Activated CD4-positive, alpha-beta memory T cell treated with anti-CD3 and anti-CD28 coated beads, Interleukin-2, amount 10 ng/mL, durations not matched to agents 7 days and 5 days (primary cell): ENCODE measurements at regions not wholly inside any gene's neighbourhood (a gene's known extent, or its start where the extent isn't known, plus 50 kb on each side); places are given as distances from the start of the nearest gene placed in this dataset.
"Not testable (repeated sequence)": the region's sequence is repeated elsewhere in the genome, so short reads cannot be mapped to it uniquely, and the experiment has no call there.

Source experiments
- CTCF ChIA-PET: fragments of 350-600 bp; sonication (Branson Sonifier 250); formaldehyde crosslinking; loops from one replicate; lab custom pipeline; 2021; ENCODE audit warnings: antibody characterized with exemption, inconsistent platforms; lab: Charles Lee
- POLR2A ChIA-PET: fragments of 350-600 bp; sonication (Branson Sonifier 250); formaldehyde crosslinking; loops from one replicate; lab custom pipeline; 2021; ENCODE audit warnings: antibody characterized with exemption; lab: Charles Lee
- DNase-seq: peaks from one replicate; pipeline ENCODE4 v3.0.0-alpha.2; 2020
- H3K27ac Mint-ChIP-seq: one replicate; pipeline ENCODE4 v1.8.0; 2021; ENCODE audit warnings: mild to moderate bottlenecking, mixed read lengths
- H3K27me3 Mint-ChIP-seq: one replicate; pipeline ENCODE4 v1.8.0; 2021; ENCODE audit warnings: mixed read lengths
- H3K36me3 Mint-ChIP-seq: one replicate; pipeline ENCODE4 v1.8.0; 2021; ENCODE audit warnings: low read depth, mixed read lengths
- H3K4me1 Mint-ChIP-seq: one replicate; pipeline ENCODE4 v1.8.0; 2021; ENCODE audit warnings: mixed read lengths
- H3K4me3 Mint-ChIP-seq: one replicate; pipeline ENCODE4 v1.8.0; 2021; ENCODE audit warnings: mild to moderate bottlenecking, mixed read lengths
- H3K9me3 Mint-ChIP-seq: one replicate; pipeline ENCODE4 v1.8.0; 2021; ENCODE audit warnings: mixed read lengths

GRCh38 chr14:38669027-38669426 lies 413.1 kb upstream of the CLEC14A start:
- POLR2A ChIA-PET, result no interaction called here
- no peak overlapping the region for H3K4me3 Mint-ChIP-seq
- H3K4me1 Mint-ChIP-seq, result no peaks in the 10 kb centered on the region
- no peaks in the 10 kb centered on the region for H3K9me3 Mint-ChIP-seq
- H3K27ac Mint-ChIP-seq, result no peak overlapping the region
- DNase-seq, result no peak
- H3K36me3 Mint-ChIP-seq, result no peaks in the 10 kb centered on the region
- CTCF ChIA-PET, result no interaction called here
- H3K27me3 Mint-ChIP-seq, result no peaks in the 10 kb centered on the region

DNA sequence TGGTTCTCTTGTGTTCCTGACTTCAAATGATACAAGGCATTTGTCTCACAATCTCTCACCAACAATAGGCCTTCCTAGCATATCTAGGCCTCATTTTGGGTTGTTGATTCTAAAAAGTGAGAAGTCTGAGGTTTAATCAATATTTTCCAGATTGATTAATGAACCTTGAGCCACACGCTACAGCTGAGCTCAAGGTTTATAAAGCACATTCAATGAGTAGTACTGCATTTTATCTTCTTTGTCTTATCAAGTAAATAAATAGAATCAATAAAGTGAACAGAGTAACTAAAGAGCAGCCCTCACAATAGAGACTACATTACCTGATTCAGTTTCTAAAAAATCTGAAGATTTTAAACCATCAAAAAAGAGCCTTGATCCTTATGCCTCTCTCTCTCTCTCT lies 407.5 kb upstream of the CLEC14A start:
- Mint-ChIP-seq H3K9me3 (no peaks in the 10 kb centered on the region), H3K36me3 (no peaks in the 10 kb centered on the region), H3K27me3 (no peaks in the 10 kb centered on the region), H3K27ac (no peak overlapping the region), H3K4me3 (no peak overlapping the region), H3K4me1 (no peaks in the 10 kb centered on the region)
- ChIA-PET CTCF (no interaction called here), POLR2A (no interaction called here)
- no peak for DNase-seq

DNA sequence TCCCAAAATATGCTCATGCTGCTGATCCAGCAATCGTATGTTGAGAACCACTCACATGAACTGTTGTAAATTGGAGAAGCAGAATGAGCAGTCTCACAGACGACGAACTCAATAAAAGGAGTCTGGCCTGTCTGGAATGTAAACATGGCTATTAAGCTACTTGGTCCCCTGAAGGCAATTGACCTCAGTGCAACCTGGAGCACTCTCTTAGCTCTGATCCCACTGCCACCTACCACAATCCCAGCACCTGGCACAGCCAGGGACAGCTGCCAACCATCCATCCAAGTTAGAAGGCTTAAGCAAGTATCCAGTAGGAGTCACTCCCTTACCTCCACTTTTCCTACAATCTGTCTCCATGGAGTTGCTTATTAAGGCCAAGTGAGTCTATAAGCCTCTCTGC lies 406.9 kb upstream of the CLEC14A start:
- no peaks in the 10 kb centered on the region for H3K9me3 Mint-ChIP-seq
- no peak overlapping the region for H3K4me3 Mint-ChIP-seq
- H3K36me3 Mint-ChIP-seq, result no peaks in the 10 kb centered on the region
- no peak for DNase-seq
- ChIA-PET CTCF (no interaction called here), POLR2A (no interaction called here)
- H3K27ac Mint-ChIP-seq, result no peak overlapping the region
- no peaks in the 10 kb centered on the region for H3K4me1 Mint-ChIP-seq
- no peaks in the 10 kb centered on the region for H3K27me3 Mint-ChIP-seq

- no peaks in the 10 kb centered on the region for H3K4me1 Mint-ChIP-seq
- CTCF ChIA-PET, result no interaction called here
- POLR2A ChIA-PET, result no interaction called here
- no peak overlapping the region for H3K27ac Mint-ChIP-seq
- DNase-seq, result no peak
- no peaks in the 10 kb centered on the region for H3K36me3 Mint-ChIP-seq
- no peaks in the 10 kb centered on the region for H3K27me3 Mint-ChIP-seq
- no peak overlapping the region for H3K4me3 Mint-ChIP-seq
- H3K9me3 Mint-ChIP-seq, result no peaks in the 10 kb centered on the region
Measured at GRCh38 chr14:38646391-38646790, 390.5 kb upstream of the CLEC14A start.

DNA sequence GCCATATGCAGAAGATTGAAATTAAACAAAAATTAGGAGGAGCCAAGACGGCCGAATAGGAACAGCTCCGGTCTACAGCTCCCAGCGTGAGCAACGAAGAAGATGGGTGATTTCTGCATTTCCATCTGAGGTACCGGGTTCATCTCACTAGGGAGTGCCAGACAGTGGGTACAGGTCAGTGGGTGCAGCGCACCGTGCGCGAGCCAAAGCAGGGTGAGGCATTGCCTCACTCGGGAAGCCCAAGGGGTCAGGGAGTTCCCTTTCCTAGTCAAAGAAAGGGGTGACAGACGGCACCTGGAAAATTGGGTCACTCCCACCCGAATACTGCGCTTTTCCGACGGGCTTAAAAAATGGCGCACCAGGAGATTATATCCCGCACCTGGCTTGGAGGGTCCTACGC lies 379.0 kb upstream of the CLEC14A start:
- H3K27ac Mint-ChIP-seq, POLR2A ChIA-PET, H3K27me3 Mint-ChIP-seq, CTCF ChIA-PET, H3K36me3 Mint-ChIP-seq, DNase-seq, H3K4me1 Mint-ChIP-seq, H3K4me3 Mint-ChIP-seq, H3K9me3 Mint-ChIP-seq: not testable (repeated sequence)

DNA sequence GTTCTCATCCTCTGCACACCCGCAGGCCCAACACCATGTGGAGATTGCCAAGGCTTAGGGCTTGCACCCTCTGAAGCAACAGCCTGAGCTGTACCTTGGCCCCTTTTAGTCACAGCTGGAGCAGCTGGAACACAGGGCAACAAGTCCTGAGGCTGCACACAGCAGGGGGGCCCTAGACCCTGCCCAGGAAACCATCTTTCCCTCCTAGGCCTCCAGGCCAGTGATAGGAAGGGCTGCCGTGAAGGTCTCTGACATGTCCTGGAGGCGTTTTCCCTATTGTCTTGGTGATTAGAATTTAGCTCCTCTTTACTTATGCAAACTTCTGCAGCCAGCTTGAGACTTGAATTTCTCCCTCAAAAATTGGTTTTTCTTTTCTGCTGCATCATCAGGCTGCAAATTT lies 373.5 kb upstream of the CLEC14A start:
- ChIA-PET CTCF (no interaction called here), POLR2A (no interaction called here)
- Mint-ChIP-seq H3K4me3 (no peak overlapping the region), H3K4me1 (no peaks in the 10 kb centered on the region), H3K27me3 (no peaks in the 10 kb centered on the region), H3K9me3 (no peaks in the 10 kb centered on the region), H3K27ac (no peak overlapping the region), H3K36me3 (no peaks in the 10 kb centered on the region)
- DNase-seq, result no peak

DNA sequence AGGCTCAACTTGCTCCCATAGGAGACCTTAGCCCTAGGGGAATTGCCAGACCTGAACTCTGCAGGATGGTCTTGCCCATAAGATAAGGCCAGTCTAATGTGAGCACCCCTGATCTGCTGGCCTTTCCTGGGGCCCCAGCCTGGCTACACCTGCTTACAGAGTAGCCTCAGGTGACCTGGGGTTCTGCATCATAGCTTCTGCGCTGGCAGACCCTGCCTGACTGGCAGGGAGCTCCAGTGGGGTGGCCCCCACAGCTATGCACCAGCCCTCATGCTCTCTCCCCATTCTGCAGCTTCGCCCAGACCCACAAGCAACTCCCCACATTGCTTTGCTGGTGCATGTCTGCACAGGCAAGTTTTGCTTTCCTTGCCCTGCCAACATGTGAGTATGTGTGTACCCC lies 371.3 kb upstream of the CLEC14A start:
- Mint-ChIP-seq H3K4me1 (no peaks in the 10 kb centered on the region), H3K36me3 (no peaks in the 10 kb centered on the region), H3K27ac (no peak overlapping the region), H3K4me3 (no peak overlapping the region), H3K9me3 (no peaks in the 10 kb centered on the region), H3K27me3 (no peaks in the 10 kb centered on the region)
- CTCF ChIA-PET, result no interaction called here
- POLR2A ChIA-PET, result no interaction called here
- DNase-seq, result no peak

DNA sequence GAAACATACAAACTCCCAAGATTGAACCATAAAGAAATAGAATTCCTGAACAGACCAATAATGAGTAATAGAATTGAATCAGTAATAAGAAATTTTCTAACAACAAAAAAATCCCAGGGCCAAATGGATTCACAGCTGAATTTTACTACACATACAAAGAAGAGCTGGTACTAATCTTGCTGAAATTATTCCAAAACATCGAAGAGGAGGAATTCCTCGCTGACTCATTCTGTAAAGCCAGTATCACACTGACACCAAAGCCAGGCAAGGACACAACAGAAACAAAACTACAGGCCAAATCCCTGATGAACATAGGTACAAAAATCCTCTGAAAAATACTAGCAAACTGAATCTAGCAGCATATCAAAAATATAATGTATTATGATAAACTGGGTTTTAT lies 367.8 kb upstream of the CLEC14A start:
- POLR2A ChIA-PET, result no interaction called here
- Mint-ChIP-seq H3K9me3 (no peaks in the 10 kb centered on the region), H3K4me3 (no peak overlapping the region), H3K4me1 (no peaks in the 10 kb centered on the region), H3K36me3 (no peaks in the 10 kb centered on the region), H3K27me3 (no peaks in the 10 kb centered on the region), H3K27ac (no peak overlapping the region)
- CTCF ChIA-PET, result no interaction called here
- no peak for DNase-seq

DNA sequence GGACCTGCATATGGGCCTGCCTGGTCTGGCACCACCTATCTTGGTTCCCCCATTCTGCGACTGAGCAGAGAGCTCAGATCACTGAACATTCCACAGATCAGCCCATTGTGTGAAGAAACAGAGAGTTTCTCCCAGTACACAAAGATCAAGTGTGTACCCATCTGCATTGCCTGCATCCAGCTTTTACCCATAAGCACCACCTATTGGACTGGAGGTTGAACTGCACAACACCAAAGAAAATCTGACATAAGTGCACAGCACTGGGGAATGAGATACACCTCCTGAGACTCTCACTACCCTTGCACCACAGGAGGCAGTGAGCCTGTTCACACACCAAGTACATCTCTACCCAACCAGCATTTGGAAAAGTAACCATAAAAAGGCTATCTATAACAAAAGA lies 362.6 kb upstream of the CLEC14A start:
- ChIA-PET CTCF (no interaction called here), POLR2A (no interaction called here)
- H3K27ac Mint-ChIP-seq, result no peak overlapping the region
- H3K4me1 Mint-ChIP-seq, result no peaks in the 10 kb centered on the region
- no peak for DNase-seq
- no peaks in the 10 kb centered on the region for H3K27me3 Mint-ChIP-seq
- H3K36me3 Mint-ChIP-seq, result no peaks in the 10 kb centered on the region
- no peak overlapping the region for H3K4me3 Mint-ChIP-seq
- H3K9me3 Mint-ChIP-seq, result no peaks in the 10 kb centered on the region

DNA sequence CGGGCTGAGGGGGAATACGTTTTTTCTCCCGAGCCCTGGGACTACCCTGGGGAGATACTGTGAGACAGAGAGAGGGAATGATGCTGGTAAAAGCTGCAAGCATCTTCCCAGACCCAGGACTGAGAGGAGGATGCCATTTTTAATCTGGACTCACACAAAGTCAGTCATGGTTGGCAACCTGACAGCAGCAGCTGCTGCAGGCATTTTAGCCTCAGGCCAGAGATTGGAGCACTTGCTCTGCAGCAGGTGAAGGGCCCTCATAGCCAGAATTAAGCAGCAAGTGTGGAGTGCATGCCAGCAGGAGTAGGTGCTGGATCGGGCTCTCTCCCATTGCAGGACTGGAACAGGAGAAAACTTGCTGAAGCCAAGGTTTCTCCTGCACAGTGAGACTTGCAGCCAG lies 361.1 kb upstream of the CLEC14A start:
- Mint-ChIP-seq H3K9me3 (no peaks in the 10 kb centered on the region), H3K27ac (no peak overlapping the region), H3K4me3 (no peak overlapping the region), H3K4me1 (no peaks in the 10 kb centered on the region), H3K36me3 (no peaks in the 10 kb centered on the region), H3K27me3 (no peaks in the 10 kb centered on the region)
- no peak for DNase-seq
- CTCF ChIA-PET, result no interaction called here
- POLR2A ChIA-PET, result no interaction called here

DNA sequence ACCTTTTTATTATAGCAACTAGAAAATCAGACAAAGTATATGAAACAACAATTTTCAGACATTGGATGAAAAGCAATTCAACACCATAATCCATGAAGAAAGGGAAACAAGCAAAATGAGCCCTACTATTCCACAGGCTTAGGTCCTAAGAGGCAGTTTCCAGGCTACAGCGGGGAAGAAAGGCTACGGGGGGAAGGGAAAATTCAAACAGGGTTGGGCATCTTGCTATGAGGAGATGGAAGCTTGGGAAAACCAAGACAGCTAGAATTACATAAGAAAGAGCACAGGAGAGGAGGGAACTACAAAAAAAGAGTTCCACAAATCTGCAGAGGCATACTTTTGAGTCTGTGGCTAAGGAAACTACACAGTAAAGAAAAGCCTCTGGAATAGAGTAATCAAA lies 356.0 kb upstream of the CLEC14A start:
- Mint-ChIP-seq H3K27ac (no peak overlapping the region), H3K36me3 (no peaks in the 10 kb centered on the region), H3K27me3 (no peaks in the 10 kb centered on the region), H3K4me1 (no peaks in the 10 kb centered on the region), H3K4me3 (no peak overlapping the region), H3K9me3 (no peaks in the 10 kb centered on the region)
- no peak for DNase-seq
- ChIA-PET POLR2A (no interaction called here), CTCF (no interaction called here)

DNA sequence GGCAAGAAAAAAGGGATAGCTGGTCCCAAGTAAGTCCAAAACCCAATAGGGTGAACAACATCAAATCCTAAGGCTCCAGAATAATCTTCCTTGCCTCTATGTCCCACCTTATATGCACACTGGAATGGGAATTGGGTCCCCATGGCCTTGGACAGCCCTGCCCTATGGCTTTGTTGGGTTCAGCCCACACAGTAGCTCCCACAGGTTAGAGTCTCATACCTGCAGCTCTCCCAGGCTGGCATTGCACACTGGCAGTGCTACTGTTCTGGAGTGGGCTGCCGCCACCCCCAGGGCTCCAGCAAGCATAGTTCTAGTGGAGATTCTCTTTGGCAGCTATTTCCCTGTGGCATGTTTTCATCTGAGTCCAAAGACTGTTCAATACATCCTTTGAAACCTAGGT lies 352.4 kb upstream of the CLEC14A start:
- no peak overlapping the region for H3K4me3 Mint-ChIP-seq
- no peaks in the 10 kb centered on the region for H3K9me3 Mint-ChIP-seq
- DNase-seq, result no peak
- ChIA-PET CTCF (no interaction called here), POLR2A (no interaction called here)
- no peak overlapping the region for H3K27ac Mint-ChIP-seq
- H3K27me3 Mint-ChIP-seq, result no peaks in the 10 kb centered on the region
- no peaks in the 10 kb centered on the region for H3K36me3 Mint-ChIP-seq
- H3K4me1 Mint-ChIP-seq, result no peaks in the 10 kb centered on the region

GRCh38 chr14:38605193-38606114 lies 349.6 kb upstream of the CLEC14A start:
- ChIA-PET CTCF (no interaction called here), POLR2A (no interaction called here)

GRCh38 chr14:38600572-38600971 lies 344.7 kb upstream of the CLEC14A start:
- not testable (repeated sequence) for H3K4me3 Mint-ChIP-seq

More at GRCh38 chr14:38605193-38606114, 349.6 kb upstream of the CLEC14A start:
- Mint-ChIP-seq H3K4me3 (no peak overlapping the region), H3K36me3 (no peaks in the 10 kb centered on the region), H3K27me3 (no peaks in the 10 kb centered on the region), H3K27ac (no peak overlapping the region), H3K9me3 (no peaks in the 10 kb centered on the region), H3K4me1 (no peaks in the 10 kb centered on the region)
- no peak for DNase-seq

More at GRCh38 chr14:38600572-38600971, 344.7 kb upstream of the CLEC14A start:
- POLR2A ChIA-PET, DNase-seq, CTCF ChIA-PET, H3K9me3 Mint-ChIP-seq, H3K4me1 Mint-ChIP-seq, H3K27me3 Mint-ChIP-seq, H3K36me3 Mint-ChIP-seq, H3K27ac Mint-ChIP-seq: not testable (repeated sequence)
